Large intestine (tissue), 3 donors: ENCODE measurements at regions not wholly inside any gene's neighbourhood (a gene's known extent, or its start where the extent isn't known, plus 50 kb on each side); places are given as distances from the start of the nearest gene placed in this dataset.
A peak's percentile ranks its signal among the peaks of the same experiment; 100 is the strongest.

Experiments used
- DNase-seq, 2 donors: peaks; one replicate each; pipeline versions ENCODE4 v3.0.0 to v3.0.0-alpha.2; 2013
- H3K27ac ChIP-seq: one replicate; pipeline ENCODE4 v1.5.1; 2013; ENCODE audit warnings: low read length
- H3K27me3 ChIP-seq: 2 replicates; pipeline ENCODE4 v1.6.1; 2013; ENCODE audit warnings: low read length; ENCODE audit not compliant: control insufficient read depth, insufficient read depth
- H3K36me3 ChIP-seq: 2 replicates; pipeline ENCODE4 v1.6.1; 2013; ENCODE audit warnings: low read length; ENCODE audit not compliant: control insufficient read depth, insufficient read depth
- H3K4me1 ChIP-seq: one replicate; pipeline ENCODE4 v1.6.1; 2013; ENCODE audit warnings: low read length; ENCODE audit not compliant: control insufficient read depth, insufficient read depth
- H3K4me3 ChIP-seq: one replicate; pipeline ENCODE4 v1.5.1; 2013; ENCODE audit warnings: low read length
- H3K9me3 ChIP-seq: one replicate; pipeline ENCODE4 v1.6.1; 2013; ENCODE audit warnings: mild to moderate bottlenecking, low read depth, low read length, moderate library complexity; ENCODE audit not compliant: control insufficient read depth
- WGBS: methylation state at CpG from one replicate; pipeline ENCODE4 v1.1.5; 2013; ENCODE audit warnings: low lambda C conversion rate; ENCODE audit not compliant: insufficient coverage; 5-methylcytosine and 5-hydroxymethylcytosine counted together

DNA sequence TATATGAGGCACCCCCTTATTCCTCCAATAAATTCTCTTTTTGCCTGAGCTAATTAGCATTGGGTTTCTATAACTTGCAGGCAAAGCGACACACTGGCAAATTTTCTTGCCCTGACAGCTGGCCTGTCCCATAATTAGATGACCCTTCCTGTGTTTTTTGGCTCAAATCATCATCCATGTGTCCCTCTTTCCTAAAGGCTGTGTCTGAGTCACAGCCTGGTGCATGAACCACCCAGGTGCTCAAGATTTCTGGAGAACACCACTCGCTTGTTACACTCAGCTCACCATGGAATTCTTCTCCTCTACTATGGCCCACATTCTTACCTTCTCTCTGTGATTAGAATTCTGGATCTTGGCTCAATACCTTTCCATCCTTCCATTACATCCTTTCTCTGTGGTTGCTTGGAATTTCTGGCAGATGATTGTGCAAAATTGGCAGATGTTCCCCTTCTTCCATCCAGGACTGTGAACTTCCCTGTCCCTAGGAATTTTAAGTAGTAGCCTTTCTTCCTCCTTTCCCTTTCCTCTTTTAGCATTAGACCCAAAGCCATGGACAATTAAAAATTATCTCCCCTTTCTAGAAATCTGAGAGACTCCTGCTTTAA lies 116.0 kb upstream of the ANKRD1 start:
- Histone ChIP-seq H3K27me3 (peaks cover 4% of the 10 kb centered on the region), H3K4me1 (no peaks in the 10 kb centered on the region), H3K27ac (no peak overlapping the region), H3K9me3 (no peaks in the 10 kb centered on the region), H3K36me3 (no peaks in the 10 kb centered on the region), H3K4me3 (no peak overlapping the region)
- WGBS: no CpG with 5 or more reads among the region's 2 CpGs
- DNase-seq: no peak

DNA sequence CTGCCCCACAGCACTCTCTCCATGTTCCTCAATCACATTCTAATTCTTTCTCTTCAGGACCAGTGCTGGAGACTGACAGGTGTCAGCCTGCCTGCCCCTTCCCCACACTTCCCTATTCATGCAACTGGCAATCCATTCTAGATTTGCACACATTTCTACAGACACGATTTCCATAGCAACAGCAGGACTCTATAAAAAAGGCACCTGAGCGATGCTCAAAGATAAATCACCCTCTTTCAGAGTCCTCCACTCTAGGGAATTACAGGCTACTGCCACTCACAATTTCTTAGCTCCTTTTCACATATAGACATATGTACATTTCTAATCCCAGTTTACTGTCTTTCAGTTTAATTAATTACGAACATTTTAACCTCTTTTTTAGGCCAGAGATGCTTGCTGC lies 118.1 kb upstream of the ANKRD1 start:
- Histone ChIP-seq H3K27me3 (peaks cover 4% of the 10 kb centered on the region), H3K36me3 (no peaks in the 10 kb centered on the region), H3K4me3 (no peak overlapping the region), H3K4me1 (no peaks in the 10 kb centered on the region), H3K27ac (no peak overlapping the region), H3K9me3 (no peaks in the 10 kb centered on the region)
- no peak for DNase-seq
- WGBS: 89% methylated on average over 2 of the region's 3 CpGs

DNA sequence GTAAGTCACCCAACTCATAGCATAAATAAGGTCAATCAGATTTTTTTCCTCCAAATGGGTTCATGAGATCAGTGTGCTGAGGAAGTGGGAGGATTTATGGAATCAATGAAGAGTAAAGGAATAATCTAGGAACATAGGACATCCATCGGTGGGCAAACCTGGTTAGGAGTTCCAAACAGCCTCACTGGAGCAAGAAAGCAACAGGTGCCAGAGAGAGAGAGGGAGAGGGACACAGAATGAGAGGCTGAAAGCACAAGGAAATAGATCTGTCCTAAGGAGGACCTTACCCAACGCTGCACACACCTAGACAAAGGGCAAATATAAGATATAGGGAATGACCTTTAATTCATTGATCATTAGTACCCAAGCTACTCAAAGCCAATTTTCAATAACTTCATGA lies 119.5 kb upstream of the ANKRD1 start:
- no CpG with 5 or more reads among the region's 2 CpGs for WGBS
- Histone ChIP-seq H3K36me3 (no peaks in the 10 kb centered on the region), H3K27me3 (peaks cover 4% of the 10 kb centered on the region), H3K9me3 (no peaks in the 10 kb centered on the region), H3K27ac (no peak overlapping the region), H3K4me3 (no peak overlapping the region), H3K4me1 (no peaks in the 10 kb centered on the region)
- no peak for DNase-seq

DNA sequence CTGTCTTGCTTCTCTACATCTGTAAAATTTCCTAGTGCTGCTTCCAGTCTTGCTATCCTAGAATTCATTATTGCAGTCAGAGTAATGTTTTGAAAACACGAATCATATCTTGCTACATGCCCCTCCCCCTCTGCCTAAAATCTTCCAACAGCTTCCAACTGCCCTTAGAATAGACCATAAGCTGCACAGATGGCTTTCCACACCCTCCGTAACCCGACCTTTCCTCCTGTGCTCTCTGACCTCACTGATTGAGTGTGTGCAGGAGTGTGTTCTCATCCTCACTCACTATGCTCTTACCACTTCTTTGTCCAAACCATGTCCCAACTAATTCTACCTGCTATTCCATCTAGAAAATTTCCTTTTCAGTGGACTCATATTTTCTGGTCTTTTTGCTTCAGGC lies 121.2 kb upstream of the ANKRD1 start:
- Histone ChIP-seq H3K4me3 (no peak overlapping the region), H3K9me3 (no peaks in the 10 kb centered on the region), H3K27ac (no peak overlapping the region), H3K27me3 (peaks cover 4% of the 10 kb centered on the region), H3K36me3 (no peaks in the 10 kb centered on the region), H3K4me1 (no peaks in the 10 kb centered on the region)
- DNase-seq: no peak
- no CpG with 5 or more reads among the region's 3 CpGs for WGBS

DNA sequence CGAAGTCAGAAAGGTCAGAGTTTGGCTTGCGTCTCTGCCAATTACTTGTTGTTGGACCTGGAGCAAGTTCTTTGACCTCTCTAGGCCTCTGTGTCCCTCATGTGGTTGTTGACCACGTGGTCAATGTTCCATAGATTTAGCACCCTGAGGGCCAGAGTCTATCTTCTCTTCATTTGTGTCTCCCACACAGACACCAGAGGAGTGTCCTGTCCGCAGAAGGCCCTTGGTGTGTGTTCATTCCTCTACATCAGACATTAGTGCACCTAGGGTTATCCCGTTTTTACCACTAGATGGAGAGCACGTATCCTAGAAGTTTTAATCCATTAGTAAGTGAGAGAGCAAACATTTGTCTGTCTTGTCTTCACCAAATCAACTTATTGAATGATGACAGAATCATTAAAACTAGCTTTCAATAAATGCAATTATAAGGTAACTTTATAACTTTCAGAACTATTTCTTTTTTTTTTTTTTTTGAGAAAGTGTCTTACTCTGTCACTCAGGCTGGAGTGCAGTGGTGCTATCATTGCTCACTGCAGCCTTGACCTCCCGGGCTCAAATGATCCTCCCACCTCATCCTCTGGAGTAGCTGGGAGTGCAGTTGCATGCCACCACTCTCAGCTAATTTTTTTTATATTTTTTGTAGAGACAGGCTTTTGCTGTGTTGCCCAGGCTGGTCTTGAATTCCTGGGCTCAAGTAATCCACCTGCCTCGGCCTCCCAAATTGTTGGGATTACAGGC lies 122.5 kb upstream of the ANKRD1 start:
- Histone ChIP-seq H3K27me3 (peaks cover 4% of the 10 kb centered on the region), H3K27ac (no peak overlapping the region), H3K36me3 (no peaks in the 10 kb centered on the region), H3K4me3 (no peak overlapping the region), H3K4me1 (no peaks in the 10 kb centered on the region), H3K9me3 (no peaks in the 10 kb centered on the region)
- WGBS: 47% methylated on average over 3 of the region's 8 CpGs
- peak in 1 of 2 donors; percentile 11 for DNase-seq

DNA sequence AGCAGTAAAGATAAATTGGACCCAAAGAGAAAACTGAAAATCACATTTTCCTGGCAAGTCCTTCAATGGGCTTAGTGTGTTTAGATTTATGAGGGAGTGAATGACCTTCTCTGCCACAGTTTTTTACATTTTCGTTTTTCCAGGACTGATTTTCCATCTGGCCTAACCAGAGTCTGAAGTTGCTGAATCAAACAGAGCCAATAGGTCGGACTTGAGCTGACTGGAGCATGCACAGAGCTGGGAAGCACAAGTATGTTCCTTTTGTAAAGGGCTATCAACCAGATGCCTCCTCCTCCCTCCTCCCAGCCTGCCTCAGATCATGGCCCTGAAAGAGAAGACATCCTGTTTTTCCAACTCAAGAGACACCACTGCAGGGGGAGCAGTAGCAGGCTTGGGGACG lies 126.0 kb upstream of the ANKRD1 start:
- DNase-seq: no peak
- WGBS: no CpG with 5 or more reads among the region's 3 CpGs
- Histone ChIP-seq H3K27ac (no peak overlapping the region), H3K36me3 (no peaks in the 10 kb centered on the region), H3K4me3 (no peak overlapping the region), H3K27me3 (no peaks in the 10 kb centered on the region), H3K9me3 (no peaks in the 10 kb centered on the region), H3K4me1 (no peaks in the 10 kb centered on the region)

DNA sequence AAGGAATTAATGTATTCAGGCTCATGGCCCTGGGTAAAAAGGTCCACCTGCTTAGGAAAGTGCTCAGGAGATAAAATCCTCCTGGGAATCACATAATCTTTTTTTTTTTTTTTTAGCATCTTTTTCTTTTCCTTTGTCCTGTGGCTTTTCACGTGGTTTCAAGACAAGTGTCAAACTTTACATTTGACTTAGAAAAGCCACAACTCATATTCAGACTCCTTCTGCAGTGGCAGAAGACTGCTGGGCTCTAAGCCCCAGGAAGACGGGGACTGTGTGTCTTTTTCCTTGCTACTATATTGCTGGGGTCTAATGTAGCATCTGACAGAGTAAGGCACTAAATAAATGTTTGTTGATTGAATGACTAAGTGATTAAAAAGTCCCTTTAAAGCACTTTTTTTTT lies 127.5 kb upstream of the ANKRD1 start:
- no peak for DNase-seq
- Histone ChIP-seq H3K36me3 (no peaks in the 10 kb centered on the region), H3K27me3 (no peaks in the 10 kb centered on the region), H3K4me3 (no peak overlapping the region), H3K9me3 (no peaks in the 10 kb centered on the region), H3K27ac (no peak overlapping the region), H3K4me1 (no peaks in the 10 kb centered on the region)
- WGBS: 60% methylated on average over 1 of the region's 2 CpGs

DNA sequence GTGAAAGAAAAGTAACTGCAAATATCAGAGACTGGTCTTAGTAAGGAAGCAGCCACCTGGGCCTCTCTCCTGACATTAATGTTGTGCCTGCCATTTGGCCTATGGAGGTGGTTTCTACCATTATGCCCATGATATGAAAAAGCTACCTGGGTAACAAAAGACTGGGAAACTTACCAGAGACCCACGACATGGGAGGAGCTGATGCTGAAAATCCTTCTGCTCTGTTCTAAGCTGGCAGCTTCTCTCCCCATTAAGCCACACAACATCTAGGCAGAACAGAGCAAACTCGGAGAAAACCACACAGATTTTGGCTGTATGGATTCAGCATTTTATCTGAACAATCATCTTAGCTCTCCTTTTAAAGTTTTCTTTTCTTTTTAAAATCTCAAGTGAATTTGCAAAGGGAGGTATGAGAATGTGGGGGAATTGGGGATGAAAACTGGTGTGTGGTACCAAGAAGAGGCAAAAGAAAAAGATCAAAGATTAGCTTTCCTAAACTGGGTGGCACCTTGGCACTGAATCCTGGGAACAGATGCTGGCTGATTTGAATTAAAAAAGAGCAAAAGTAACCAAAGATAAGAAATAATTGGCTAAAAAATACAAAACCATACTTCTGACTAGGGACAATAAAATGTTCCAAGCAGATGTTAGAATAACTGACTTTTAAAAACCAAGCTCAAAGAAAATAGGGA lies 128.6 kb upstream of the ANKRD1 start:
- no peaks in the 10 kb centered on the region for H3K9me3 ChIP-seq
- no CpG with 5 or more reads among the region's 2 CpGs for WGBS
- H3K27me3 ChIP-seq: no peaks in the 10 kb centered on the region
- no peaks in the 10 kb centered on the region for H3K4me1 ChIP-seq
- no peak overlapping the region for H3K27ac ChIP-seq
- no peak overlapping the region for H3K4me3 ChIP-seq
- no peak for DNase-seq
- no peaks in the 10 kb centered on the region for H3K36me3 ChIP-seq

DNA sequence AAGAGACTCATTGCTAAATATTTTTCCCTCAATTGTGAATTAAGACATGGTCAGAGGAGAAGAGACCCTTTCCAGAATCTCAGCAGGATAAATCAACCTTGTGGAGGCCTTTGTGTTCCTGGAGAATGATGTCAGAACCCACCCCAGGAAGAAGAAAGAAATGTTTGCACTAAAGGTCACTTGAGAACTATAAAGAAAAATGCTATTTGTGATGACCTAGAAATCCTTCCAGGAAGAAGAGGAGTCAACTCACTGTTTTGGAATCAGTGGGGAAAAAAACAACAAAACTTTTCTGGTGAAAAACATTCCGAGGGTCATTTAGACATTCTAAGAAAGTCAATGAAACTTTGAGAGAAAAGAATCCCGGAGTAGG lies 129.1 kb upstream of the ANKRD1 start:
- no peaks in the 10 kb centered on the region for H3K9me3 ChIP-seq
- H3K27ac ChIP-seq: no peak overlapping the region
- no peaks in the 10 kb centered on the region for H3K4me1 ChIP-seq
- no peak overlapping the region for H3K4me3 ChIP-seq
- H3K36me3 ChIP-seq: no peaks in the 10 kb centered on the region
- H3K27me3 ChIP-seq: no peaks in the 10 kb centered on the region
- WGBS: 90% methylated on average over 2 of the region's 2 CpGs
- DNase-seq: no peak

DNA sequence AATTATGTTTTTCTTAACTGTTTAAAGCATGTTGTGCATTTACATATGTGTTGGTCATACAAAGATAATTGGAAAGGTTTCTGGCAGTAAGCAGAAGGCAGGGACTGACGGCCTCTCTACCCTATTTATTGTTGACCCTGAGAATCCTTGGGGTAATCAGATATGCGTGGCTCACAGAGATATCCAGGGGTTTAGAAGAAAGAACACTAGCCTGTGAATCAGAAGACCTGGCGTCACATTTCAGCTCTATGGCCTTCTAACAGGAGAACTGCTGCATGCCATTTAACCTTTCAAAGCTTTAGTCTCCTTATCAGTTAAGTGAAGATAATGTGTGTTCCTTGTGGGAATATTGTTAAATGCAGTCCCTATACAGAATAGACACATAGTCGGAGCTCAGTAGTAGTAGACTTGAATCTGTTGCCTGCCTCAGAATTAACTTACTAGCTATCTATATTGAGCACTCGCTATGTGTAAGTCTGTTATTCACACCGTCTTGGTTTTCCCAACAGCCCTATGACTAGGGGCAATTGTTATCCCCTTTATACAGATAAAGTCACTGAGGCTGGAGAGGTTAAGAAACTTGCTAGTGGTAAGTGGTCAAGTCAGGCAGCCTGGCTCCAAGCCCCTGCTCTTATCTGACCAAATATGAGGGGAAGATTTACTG lies 129.6 kb upstream of the ANKRD1 start:
- Histone ChIP-seq H3K36me3 (no peaks in the 10 kb centered on the region), H3K27me3 (no peaks in the 10 kb centered on the region), H3K4me1 (no peaks in the 10 kb centered on the region), H3K4me3 (no peak overlapping the region), H3K27ac (no peak overlapping the region), H3K9me3 (no peaks in the 10 kb centered on the region)
- DNase-seq: no peak
- 80% methylated on average over 3 of the region's 6 CpGs for WGBS
